ENCODE measurements at regions not wholly inside any gene's neighbourhood (a gene's known extent, or its start where the extent isn't known, plus 50 kb on each side); places are given as distances from the start of the nearest gene placed in this dataset.

DNA sequence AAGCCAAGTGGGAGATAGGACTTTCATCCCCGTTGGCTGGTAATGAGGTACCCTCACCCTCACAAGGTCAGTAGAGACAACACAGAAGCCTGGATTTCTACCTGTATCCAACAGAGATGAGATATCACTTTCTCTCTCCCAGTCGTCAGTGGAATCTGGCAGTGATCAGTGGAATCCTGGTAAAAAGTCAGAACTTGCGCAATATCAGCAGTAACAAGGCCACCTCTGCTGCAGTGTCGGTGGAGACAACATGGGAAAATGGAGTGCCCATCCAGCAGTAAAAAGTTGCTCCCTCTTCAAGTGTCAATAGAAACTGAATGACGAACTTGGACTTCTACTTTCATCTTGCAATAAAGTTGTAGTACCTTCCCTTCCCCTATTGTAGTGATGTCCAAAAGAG, 615.9 kb downstream of the ETS1 start:
- no peaks in the 10 kb centered on the region for H3K36me3 ChIP-seq
- no peaks in the 10 kb centered on the region for H3K9me3 ChIP-seq
- H3K27me3 ChIP-seq, result no peaks in the 10 kb centered on the region

GRCh38 chr11:127966821-127967220, 620.5 kb downstream of the ETS1 start:
- H3K4me1 ChIP-seq, result no peaks in the 10 kb centered on the region
- no peak for DNase-seq (ENCODE audit: extremely low spot score)
- 89% methylated on average over 1 of the region's 1 CpG for WGBS
- no peak overlapping the region for H3K27ac ChIP-seq (replicated peaks in 1 of 4)
- H3K9me3 ChIP-seq, result no peaks in the 10 kb centered on the region
- intact Hi-C loops (cut with DNase I), result no loop called here
- no peaks in the 10 kb centered on the region for H3K27me3 ChIP-seq
- H3K4me3 ChIP-seq, result no peak overlapping the region
- TF ChIP-seq CTCF (IDR thresholded peaks at IDR 0.05) (no peak), POLR2A (IDR thresholded peaks at IDR 0.05; ENCODE audit: low read depth) (no peak), POLR2AphosphoS5 (IDR thresholded peaks at IDR 0.05) (no peak), EP300 (IDR thresholded peaks at IDR 0.05) (no peak)
- H3K36me3 ChIP-seq, result no peaks in the 10 kb centered on the region

More for the DNA sequence above, 615.9 kb downstream of the ETS1 start:
- H3K4me3 ChIP-seq, result no peak overlapping the region
- DNase-seq (ENCODE audit: extremely low spot score), result no peak
- WGBS, result 94% methylated on average over 5 of the region's 5 CpGs
- H3K4me1 ChIP-seq, result no peaks in the 10 kb centered on the region
- no peak for TF ChIP-seq EP300 (IDR thresholded peaks at IDR 0.05)
- TF ChIP-seq POLR2AphosphoS5 (IDR thresholded peaks at IDR 0.05), result no peak
- no peak for TF ChIP-seq CTCF (IDR thresholded peaks at IDR 0.05)
- no peak for TF ChIP-seq POLR2A (IDR thresholded peaks at IDR 0.05; ENCODE audit: low read depth)
- H3K27ac ChIP-seq (replicated peaks in 1 of 4), result no peak overlapping the region
- intact Hi-C loops (cut with DNase I), result no loop called here

DNA sequence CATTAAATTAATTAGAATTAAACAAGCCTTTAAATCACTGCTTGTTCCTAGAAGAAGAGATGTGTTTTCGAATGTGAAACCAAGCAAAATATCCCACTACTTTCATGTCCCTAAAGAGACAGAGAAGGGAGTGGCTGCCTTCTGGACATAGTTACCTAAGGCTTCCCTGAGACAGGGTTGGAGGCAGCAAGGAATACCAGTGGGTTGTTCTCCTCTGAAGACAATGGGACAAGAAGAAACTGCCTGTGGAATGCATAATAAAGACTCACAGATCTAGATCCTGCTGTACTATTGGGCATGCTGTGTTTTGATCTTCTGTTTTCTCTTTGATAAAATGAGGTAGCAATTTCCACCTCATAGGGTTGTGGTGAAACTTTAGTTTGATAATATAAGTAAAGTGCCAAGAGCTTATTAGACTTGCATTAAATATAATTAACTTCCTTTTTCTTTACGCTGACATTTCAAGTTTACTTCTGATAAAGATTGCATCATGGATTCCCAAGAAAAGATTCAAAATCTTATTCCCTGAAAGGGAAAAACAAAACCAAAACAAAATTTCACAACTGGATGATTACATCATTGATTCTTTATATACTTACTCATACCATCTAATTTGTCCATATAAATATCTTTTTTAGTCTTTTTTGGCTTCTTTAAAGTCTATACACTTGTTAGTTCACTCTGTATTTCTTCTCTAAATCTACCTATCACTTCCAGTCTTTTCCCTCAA, 621.3 kb downstream of the ETS1 start:
- intact Hi-C loops (cut with DNase I), result no loop called here
- WGBS, result 76% methylated on average over 2 of the region's 2 CpGs
- no peak overlapping the region for H3K4me3 ChIP-seq
- no peaks in the 10 kb centered on the region for H3K27me3 ChIP-seq
- H3K9me3 ChIP-seq, result no peaks in the 10 kb centered on the region
- H3K4me1 ChIP-seq, result no peaks in the 10 kb centered on the region
- DNase-seq (ENCODE audit: extremely low spot score), result no peak
- H3K27ac ChIP-seq (replicated peaks in 1 of 4), result no peak overlapping the region
- TF ChIP-seq POLR2A (IDR thresholded peaks at IDR 0.05; ENCODE audit: low read depth) (no peak), CTCF (IDR thresholded peaks at IDR 0.05) (no peak), EP300 (IDR thresholded peaks at IDR 0.05) (no peak), POLR2AphosphoS5 (IDR thresholded peaks at IDR 0.05) (no peak)
- no peaks in the 10 kb centered on the region for H3K36me3 ChIP-seq

DNA sequence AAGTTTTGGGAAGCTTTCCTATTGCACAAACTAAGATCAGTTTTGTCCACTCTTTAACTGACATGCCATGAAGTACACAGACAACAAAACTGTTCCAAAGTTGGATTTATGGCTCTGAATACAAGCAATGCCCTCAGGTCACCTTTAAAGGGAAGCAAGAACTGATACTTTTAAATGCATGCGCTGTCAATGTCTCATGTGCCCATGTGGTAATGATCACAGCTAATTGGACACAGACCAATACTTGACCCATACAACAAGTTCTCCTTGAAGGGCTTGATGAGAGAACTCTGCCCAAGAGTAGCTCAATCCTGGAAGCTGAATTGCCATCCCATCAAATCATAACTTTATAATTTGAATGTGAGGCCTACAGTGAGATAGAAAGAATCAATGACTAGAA, 624.9 kb downstream of the ETS1 start:
- no peaks in the 10 kb centered on the region for H3K4me1 ChIP-seq
- TF ChIP-seq POLR2AphosphoS5 (IDR thresholded peaks at IDR 0.05), result no peak
- no peak for TF ChIP-seq CTCF (IDR thresholded peaks at IDR 0.05)
- no peak for TF ChIP-seq EP300 (IDR thresholded peaks at IDR 0.05)
- no peak for TF ChIP-seq POLR2A (IDR thresholded peaks at IDR 0.05; ENCODE audit: low read depth)
- H3K36me3 ChIP-seq, result no peaks in the 10 kb centered on the region
- no peak overlapping the region for H3K4me3 ChIP-seq
- intact Hi-C loops (cut with DNase I), result no loop called here
- 95% methylated on average over 1 of the region's 1 CpG for WGBS
- DNase-seq (ENCODE audit: extremely low spot score), result no peak
- H3K27ac ChIP-seq (replicated peaks in 1 of 4), result no peak overlapping the region
- H3K9me3 ChIP-seq, result no peaks in the 10 kb centered on the region
- H3K27me3 ChIP-seq, result no peaks in the 10 kb centered on the region

DNA sequence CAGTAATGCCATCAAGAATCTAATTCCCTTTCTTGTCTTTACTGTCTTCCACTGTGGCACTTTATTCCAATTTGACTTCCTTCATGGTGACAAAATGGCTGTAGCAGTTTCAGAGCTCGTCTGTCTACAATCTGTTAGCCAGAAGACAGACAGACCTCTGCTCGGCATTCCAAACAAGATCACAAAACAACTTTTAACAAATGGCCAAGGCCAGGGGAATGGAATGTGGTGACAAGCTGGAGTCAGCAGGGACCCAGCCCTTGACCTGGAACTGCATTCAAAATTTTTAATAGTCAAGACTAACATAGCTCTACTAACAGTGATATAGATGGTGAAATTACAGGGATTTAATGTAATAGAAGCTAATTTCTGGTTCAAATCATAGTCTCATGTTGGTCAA, 637.2 kb downstream of the ETS1 start:
- intact Hi-C loops (cut with DNase I), result no loop called here
- DNase-seq (ENCODE audit: extremely low spot score), result no peak
- Histone ChIP-seq H3K9me3 (no peaks in the 10 kb centered on the region), H3K27ac (replicated peaks in 1 of 4) (no peak overlapping the region), H3K27me3 (no peaks in the 10 kb centered on the region), H3K36me3 (no peaks in the 10 kb centered on the region), H3K4me3 (no peak overlapping the region), H3K4me1 (no peaks in the 10 kb centered on the region)
- TF ChIP-seq POLR2A (IDR thresholded peaks at IDR 0.05; ENCODE audit: low read depth) (no peak), CTCF (IDR thresholded peaks at IDR 0.05) (no peak), EP300 (IDR thresholded peaks at IDR 0.05) (no peak), POLR2AphosphoS5 (IDR thresholded peaks at IDR 0.05) (no peak)
- WGBS, result 65% methylated on average over 2 of the region's 2 CpGs
